OCI-M1 (cell line): ENCODE measurements at regions not wholly inside any gene's neighbourhood (a gene's known extent, or its start where the extent isn't known, plus 50 kb on each side); places are given as distances from the start of the nearest gene placed in this dataset.
"Not testable (repeated sequence)": the region's sequence is repeated elsewhere in the genome, so short reads cannot be mapped to it uniquely, and the experiment has no call there.

Experiments
- DNase-seq: peaks from one replicate; lab custom pipeline; 2025; lab: John Stamatoyannopoulos, UW

- DNase-seq: no peak
These were observed 1570.0 kb upstream of the DEFB115 start for GRCh38 chr20:29687438-29687837.

DNA sequence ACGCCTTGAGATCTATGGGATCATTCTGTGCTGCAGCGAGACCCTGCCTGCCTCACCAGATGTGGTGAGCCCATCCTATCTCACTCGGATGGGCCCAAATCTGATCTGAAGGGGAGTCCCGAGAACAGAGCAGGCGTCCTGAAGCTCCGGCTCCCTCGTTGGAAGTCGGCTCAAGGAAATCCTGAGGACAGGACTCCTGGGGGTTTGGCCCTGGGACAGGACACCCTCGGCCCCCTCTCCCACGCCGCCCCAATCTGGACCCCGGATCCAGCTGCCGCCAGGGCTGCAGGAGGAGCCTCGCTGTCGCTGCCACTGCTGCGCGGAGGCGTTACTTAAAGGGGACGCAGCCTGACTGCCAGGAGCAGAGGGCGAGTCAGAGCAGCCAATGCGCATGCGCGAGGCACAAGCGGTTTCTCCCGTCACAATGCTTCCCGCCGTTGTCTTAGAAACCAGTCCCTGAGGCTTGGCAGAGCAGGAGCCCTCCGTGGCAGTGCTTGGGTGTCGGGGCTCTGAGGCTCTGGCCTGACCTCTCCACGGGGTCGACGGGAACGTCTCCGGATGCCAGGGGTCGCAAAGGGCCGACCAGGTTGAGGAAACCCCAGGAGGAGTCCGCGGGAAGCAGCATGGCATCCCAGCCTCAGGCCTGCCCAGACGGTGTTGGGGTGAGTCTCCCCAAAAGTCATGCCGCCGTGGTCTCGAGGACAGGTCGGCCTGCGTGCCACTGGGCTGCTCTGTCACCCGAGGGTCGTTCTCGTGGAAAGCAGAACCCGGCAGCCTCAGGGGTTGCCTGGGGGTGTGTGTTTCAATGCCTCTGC is 1567.8 kb upstream of the DEFB115 start:
- DNase-seq: no peak

- no peak for DNase-seq
These were observed 1567.2 kb upstream of the DEFB115 start for GRCh38 chr20:29690274-29690673.

GRCh38 chr20:29740601-29740950 is 1516.9 kb upstream of the DEFB115 start:
- DNase-seq: no peak

- DNase-seq: no peak
These were observed 1516.4 kb upstream of the DEFB115 start for GRCh38 chr20:29740951-29741593.

- DNase-seq: no peak
These were observed 1515.9 kb upstream of the DEFB115 start for GRCh38 chr20:29741594-29741893.

- no peak for DNase-seq
These were observed 1515.4 kb upstream of the DEFB115 start for GRCh38 chr20:29741894-29742698.

- no peak for DNase-seq
These were observed 1514.8 kb upstream of the DEFB115 start for GRCh38 chr20:29742699-29743100.

- no peak for DNase-seq
These were observed 1514.1 kb upstream of the DEFB115 start for GRCh38 chr20:29743101-29743931.

- no peak for DNase-seq
These were observed 1513.4 kb upstream of the DEFB115 start for GRCh38 chr20:29744071-29744470.

DNA sequence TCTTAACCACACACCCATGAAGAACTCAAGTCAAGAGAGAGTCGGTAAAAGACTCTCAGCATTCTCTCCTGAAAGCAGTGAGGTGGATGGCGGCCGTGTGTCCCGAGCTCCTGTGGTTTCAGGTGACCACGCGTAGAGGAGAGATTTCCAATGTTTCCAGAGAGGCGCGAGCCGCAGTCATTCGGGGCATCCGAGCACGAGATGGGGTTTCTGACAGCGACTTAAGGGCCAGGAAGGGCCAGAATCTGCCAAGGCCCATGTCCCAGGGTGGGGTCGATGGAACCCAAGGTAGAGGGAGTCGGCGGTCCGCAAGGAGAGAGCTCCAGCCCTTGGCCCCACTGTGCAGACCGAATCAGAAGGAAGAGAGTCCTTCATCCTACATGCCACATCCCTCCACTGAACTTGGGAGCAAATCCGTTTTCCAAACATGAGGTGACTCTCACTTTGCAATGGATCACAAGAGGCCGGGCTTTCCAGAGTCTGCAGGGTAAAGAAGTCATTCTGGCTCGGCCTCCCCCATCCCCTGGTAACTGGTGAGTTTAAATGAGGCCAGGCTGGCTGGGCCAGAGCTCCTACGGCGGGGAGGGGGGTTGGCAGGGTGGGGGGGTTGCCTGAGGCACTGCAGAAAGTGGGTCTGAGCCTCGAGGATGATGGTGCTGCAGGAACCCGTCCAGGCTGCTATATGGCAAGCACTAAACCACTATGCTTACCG is 1511.8 kb upstream of the DEFB115 start:
- DNase-seq: not testable (repeated sequence)

GRCh38 chr20:29750268-29750899 is 1507.1 kb upstream of the DEFB115 start:
- DNase-seq: no peak

DNA sequence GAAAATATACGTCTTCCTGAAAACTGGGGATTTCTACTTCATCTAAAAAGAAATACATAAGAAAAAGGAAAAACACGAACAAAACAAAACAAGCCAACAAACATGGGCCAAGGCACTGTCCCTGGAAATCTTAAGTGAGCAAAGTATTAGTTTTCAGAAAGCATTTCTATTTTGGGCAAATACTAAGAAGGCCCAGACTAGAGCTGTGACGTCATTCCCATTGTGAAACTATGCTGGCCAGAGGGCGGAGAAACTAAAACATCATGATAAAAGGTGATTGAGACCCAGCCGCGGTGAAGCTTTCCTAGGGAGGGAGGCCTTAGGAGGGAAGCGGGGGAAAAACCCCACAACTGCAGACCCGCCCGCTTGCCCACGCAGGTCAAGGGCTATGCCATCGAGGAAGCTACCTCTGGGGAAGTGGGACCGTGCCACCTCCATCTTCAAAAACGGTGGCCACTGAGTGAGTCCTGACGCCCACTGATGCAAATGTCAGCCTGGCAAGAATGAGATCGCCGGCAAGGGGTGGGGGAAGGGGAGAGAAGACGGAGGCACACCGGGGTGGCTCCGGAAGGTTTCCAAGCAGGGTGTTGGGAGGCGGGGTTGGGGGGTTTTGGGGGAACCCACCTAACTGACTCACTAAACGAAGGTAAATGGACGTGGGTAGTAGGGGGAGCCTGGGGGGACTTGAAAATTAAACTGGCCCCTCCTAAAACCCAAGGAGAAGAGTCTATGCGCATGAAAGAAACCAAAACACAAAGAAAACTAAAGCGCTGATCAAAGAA is 1504.6 kb upstream of the DEFB115 start:
- DNase-seq: peak; percentile 14

DNA sequence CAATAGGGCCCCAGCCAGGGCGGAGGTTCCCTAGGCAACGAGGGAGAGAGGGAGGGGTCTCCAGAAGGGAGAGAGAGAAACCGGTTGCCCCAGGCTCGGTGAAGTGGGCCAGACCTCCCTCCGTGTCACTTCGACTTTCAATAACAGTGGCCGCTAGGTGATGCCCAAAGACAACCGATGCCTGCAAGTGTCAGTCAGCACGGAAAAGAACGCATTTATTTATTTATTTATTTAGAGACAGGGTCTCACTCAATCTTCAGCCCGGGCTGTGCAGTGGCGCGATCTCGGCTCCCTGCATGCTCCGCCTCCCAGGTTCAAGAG is 1504.1 kb upstream of the DEFB115 start:
- DNase-seq: peak; percentile 39

GRCh38 chr20:29753879-29754278 is 1503.6 kb upstream of the DEFB115 start:
- DNase-seq: not testable (repeated sequence)

DNA sequence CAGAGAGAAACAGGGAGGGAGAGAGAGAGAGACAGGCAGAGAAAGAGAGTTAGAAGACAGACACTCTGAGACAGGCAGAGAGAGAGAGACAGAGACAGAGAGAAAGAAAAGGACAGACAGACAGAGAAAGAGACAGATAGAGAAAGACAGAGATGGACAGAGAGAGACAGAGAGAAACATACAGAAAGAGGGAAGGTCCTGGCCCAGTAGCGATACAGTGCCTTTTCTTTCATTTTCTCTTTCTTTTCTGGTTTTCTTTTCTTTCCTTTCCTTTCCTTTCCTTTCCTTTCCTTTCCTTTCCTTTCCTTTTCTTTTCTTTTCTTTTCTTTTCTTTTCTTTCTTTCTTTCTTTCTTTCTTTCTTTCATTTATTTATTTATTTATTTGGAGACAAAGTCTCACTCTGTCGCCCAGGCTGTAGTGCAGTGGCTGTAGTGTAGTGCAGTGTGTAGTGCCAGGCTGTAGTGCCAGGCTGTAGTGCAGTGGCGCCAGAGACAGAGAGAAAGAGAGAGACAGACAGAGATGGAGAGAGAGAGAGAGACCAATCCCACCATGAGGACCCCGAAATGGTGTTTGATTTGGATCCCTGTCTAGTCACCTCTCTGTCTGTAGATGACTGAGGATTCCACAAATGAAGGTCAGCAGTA is 1501.5 kb upstream of the DEFB115 start:
- not testable (repeated sequence) for DNase-seq

DNA sequence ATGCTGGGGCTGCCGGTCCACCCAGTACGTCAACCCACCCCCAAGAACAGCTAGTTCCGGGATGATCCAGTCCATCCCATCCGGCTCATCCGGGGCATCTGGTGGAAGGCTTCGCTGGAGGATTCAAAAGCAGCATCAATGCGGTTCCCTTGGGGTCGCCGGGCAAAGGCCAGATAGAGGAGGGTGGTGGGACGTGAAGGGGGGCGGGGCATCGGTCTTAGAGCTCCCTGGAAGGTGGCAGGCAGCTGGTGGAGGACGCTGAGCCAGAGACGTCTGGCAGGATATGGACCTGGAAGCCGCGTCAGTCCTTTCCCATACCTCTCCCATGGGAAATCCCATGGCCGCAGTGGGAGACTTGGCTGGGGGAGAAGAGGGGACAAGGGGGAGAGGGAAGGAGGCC is 1500.8 kb upstream of the DEFB115 start:
- DNase-seq: no peak

DNA sequence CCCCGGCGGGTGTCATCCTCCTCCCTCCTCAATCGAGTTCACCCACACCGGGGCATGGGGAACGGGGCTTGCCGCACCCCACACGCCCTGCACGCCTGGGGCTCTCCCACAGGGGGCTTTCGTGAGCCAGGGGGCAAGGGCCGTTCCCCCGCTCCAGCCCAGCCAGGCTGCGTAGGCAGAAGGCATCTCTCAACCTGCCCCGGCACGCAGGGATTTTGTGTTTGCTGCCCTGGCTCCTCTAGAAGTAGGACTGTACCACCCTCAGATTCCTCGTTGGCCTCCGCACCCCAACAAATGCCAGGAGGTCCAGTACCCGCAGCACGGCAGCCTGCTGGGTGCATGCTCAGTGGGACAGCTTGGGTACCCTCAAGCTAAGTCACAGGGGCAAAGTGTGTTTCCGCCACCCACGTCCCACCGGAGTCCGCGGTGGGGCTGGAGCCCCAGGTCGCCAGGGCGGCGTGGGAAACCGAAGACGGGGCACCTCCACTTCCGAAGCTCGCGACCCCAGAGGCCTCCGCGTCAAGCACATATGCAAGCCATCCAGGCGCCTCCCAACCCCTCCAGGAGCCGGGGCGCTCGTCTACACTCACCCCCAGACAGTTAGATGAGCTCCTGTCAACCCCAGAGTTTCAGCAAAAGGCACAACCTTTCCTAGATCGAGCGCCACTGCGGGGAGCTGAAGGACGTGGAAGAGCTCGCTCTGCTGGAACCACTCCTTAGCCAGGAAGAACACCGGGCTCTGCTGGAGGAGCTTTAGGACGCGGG is 1495.7 kb upstream of the DEFB115 start:
- not testable (repeated sequence) for DNase-seq

DNA sequence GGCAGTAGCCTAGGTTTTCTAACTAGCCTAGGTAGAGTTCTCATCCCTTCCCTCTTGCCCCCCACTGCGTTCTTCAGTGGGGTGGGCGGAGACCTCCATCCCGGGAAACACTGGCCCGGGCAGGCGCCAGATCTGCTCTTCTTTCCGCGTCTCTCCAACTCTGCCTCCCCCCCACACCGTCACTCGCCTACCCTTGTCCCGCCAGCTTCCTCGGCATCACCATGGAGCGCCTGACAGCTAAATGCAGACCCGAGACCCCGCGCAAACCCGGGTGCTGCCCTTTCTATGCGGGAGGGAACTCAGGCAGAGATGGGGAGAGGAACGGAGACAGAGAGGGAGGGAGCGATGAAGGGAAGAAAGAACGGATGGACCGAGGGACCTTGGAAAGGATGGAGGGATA is 1494.8 kb upstream of the DEFB115 start:
- no peak for DNase-seq
